Sigmoid colon (tissue), 4 donors: ENCODE measurements at regions not wholly inside any gene's neighbourhood (a gene's known extent, or its start where the extent isn't known, plus 50 kb on each side); places are given as distances from the start of the nearest gene placed in this dataset.

Source experiments
- CTCF ChIP-seq, 4 experiments: fragments of 450-650 bp in 3 of 4; fragments of 200-600 bp in 1 of 4; IDR thresholded peaks; one replicate each; pipeline ENCODE4 v1.5.1; 2016 to 2019; ENCODE audit warnings: antibody characterized with exemption in 4 of 4, mild to moderate bottlenecking in 3 of 4, moderate library complexity in 2 of 4
- EP300 ChIP-seq, 4 donors: sonication (generic); formaldehyde crosslinking; IDR thresholded peaks; one replicate each; pipeline ENCODE4 v1.6.1; 2017; ENCODE audit warnings: antibody characterized with exemption in 4 of 4
- POLR2AphosphoS5 ChIP-seq, 4 donors: sonication (generic); formaldehyde crosslinking; IDR thresholded peaks; one replicate each; pipeline ENCODE4 v1.6.1; 2017; ENCODE audit warnings: antibody characterized with exemption in 4 of 4

DNA sequence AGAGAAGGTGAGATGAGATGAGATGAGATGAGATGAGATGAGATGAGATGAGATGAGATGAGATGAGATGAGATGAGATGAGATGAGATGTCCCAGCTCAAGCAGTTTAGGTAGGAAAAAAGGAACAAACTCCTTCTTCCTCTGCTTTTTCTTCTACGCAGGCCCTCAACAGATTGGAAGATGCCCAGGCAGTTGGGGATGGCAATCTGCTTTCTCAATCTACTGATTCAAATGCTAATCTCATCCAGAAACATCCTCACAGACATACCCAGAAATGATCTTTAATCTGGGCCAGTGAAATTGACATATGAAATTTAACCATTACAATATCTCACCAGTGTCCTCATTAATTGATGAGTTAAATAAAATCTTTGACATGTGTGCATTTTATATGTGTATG, 370.3 kb upstream of the SLC7A11 start:
- TF ChIP-seq EP300 (IDR thresholded peaks at IDR 0.05) (no peak), CTCF (IDR thresholded peaks at IDR 0.05) (no peak), POLR2AphosphoS5 (IDR thresholded peaks at IDR 0.05) (no peak)
